Middle frontal gyrus (tissue), 1 donor: ENCODE measurements at regions not wholly inside any gene's neighbourhood (a gene's known extent, or its start where the extent isn't known, plus 50 kb on each side); places are given as distances from the start of the nearest gene placed in this dataset.

Source experiments
- DNase-seq: peaks from one replicate; pipeline ENCODE4 v3.0.0-alpha.2; 2015; ENCODE audit warnings: low spot score; ENCODE audit errors: extremely low spot score

GRCh38 chr3:117699058-117699457 is 989.5 kb downstream of the TUSC7 start:
- no peak for DNase-seq

GRCh38 chr3:117700573-117701360 is 991.2 kb downstream of the TUSC7 start:
- DNase-seq = no peak

- no peak for DNase-seq
These were observed 995.4 kb downstream of the TUSC7 start for GRCh38 chr3:117705011-117705410.

- no peak for DNase-seq
These were observed 996.5 kb downstream of the TUSC7 start for GRCh38 chr3:117706037-117706436.

- DNase-seq = no peak
These were observed 997.2 kb downstream of the TUSC7 start for GRCh38 chr3:117706756-117707155.

GRCh38 chr3:117708601-117709000 is 999.0 kb downstream of the TUSC7 start:
- DNase-seq = no peak

- no peak for DNase-seq
These were observed 999.5 kb downstream of the TUSC7 start for GRCh38 chr3:117709108-117709507.

- DNase-seq = no peak
These were observed 1000.9 kb downstream of the TUSC7 start for GRCh38 chr3:117710501-117710900.

GRCh38 chr3:117719316-117719926 is 1009.8 kb downstream of the TUSC7 start:
- DNase-seq = no peak

- no peak for DNase-seq
These were observed 1012.3 kb downstream of the TUSC7 start for GRCh38 chr3:117721866-117722265.

- DNase-seq = no peak
These were observed 1013.3 kb downstream of the TUSC7 start for GRCh38 chr3:117722856-117723255.

GRCh38 chr3:117723825-117724224 is 1014.2 kb downstream of the TUSC7 start:
- DNase-seq = no peak

GRCh38 chr3:117725314-117725713 is 1015.7 kb downstream of the TUSC7 start:
- no peak for DNase-seq

GRCh38 chr3:117726776-117727175 is 1017.2 kb downstream of the TUSC7 start:
- no peak for DNase-seq

- no peak for DNase-seq
These were observed 1018.6 kb downstream of the TUSC7 start for GRCh38 chr3:117728226-117728625.

- DNase-seq = no peak
These were observed 1024.9 kb downstream of the TUSC7 start for GRCh38 chr3:117734496-117734895.

GRCh38 chr3:117735481-117736101 is 1026.0 kb downstream of the TUSC7 start:
- DNase-seq = no peak

- no peak for DNase-seq
These were observed 1027.3 kb downstream of the TUSC7 start for GRCh38 chr3:117736846-117737245.

GRCh38 chr3:117743993-117744392 is 1034.4 kb downstream of the TUSC7 start:
- DNase-seq = no peak

GRCh38 chr3:117744935-117745334 is 1035.4 kb downstream of the TUSC7 start:
- no peak for DNase-seq

GRCh38 chr3:117745516-117745915 is 1035.9 kb downstream of the TUSC7 start:
- DNase-seq = no peak

GRCh38 chr3:117746066-117746465 is 1036.5 kb downstream of the TUSC7 start:
- DNase-seq = no peak

- DNase-seq = no peak
These were observed 1038.6 kb downstream of the TUSC7 start for GRCh38 chr3:117748131-117748530.
